ENCODE measurements at regions not wholly inside any gene's neighbourhood (a gene's known extent, or its start where the extent isn't known, plus 50 kb on each side); places are given as distances from the start of the nearest gene placed in this dataset.

DNA sequence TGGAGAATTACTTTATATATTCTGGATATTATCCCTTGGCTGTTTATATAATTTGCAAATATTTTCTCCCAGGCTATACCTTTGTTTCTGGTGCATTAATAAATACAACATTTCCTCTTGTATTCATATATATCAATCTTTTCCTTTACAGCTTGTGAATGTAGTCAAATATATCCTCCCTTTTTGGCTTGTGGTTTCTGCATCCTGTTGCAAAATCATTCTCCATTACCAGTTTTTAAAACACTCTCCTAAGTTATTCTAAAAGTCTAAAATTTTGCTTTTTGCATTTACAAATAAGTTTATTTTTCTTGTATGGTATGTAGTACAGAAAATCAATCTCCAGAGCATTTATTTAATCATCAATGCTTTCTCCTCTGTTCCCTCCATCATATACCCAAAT lies 909.4 kb downstream of the ADGRL2 start:
- TF ChIP-seq, protein P1, sequence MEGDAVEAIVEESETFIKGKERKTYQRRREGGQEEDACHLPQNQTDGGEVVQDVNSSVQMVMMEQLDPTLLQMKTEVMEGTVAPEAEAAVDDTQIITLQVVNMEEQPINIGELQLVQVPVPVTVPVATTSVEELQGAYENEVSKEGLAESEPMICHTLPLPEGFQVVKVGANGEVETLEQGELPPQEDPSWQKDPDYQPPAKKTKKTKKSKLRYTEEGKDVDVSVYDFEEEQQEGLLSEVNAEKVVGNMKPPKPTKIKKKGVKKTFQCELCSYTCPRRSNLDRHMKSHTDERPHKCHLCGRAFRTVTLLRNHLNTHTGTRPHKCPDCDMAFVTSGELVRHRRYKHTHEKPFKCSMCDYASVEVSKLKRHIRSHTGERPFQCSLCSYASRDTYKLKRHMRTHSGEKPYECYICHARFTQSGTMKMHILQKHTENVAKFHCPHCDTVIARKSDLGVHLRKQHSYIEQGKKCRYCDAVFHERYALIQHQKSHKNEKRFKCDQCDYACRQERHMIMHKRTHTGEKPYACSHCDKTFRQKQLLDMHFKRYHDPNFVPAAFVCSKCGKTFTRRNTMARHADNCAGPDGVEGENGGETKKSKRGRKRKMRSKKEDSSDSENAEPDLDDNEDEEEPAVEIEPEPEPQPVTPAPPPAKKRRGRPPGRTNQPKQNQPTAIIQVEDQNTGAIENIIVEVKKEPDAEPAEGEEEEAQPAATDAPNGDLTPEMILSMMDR (IDR thresholded peaks at IDR 0.05): no peak
- no peak for TF ChIP-seq POLR2A (IDR thresholded peaks at IDR 0.05)

Data from Peyer's patch (tissue), 4 donors.